Activated T-cell treated with anti-CD3 and anti-CD28 coated beads, Interleukin-2, amount 50 U/mL, for 72 hours (primary cell): ENCODE measurements at regions not wholly inside any gene's neighbourhood (a gene's known extent, or its start where the extent isn't known, plus 50 kb on each side); places are given as distances from the start of the nearest gene placed in this dataset.
A peak's percentile ranks its signal among the peaks of the same experiment; 100 is the strongest.
"Not testable (repeated sequence)": the region's sequence is repeated elsewhere in the genome, so short reads cannot be mapped to it uniquely, and the experiment has no call there.

Experiments used
- ATAC-seq, 2 donors: fragments of 150-1000 bp; cut with Tn5 transposase; replicated peaks in 1 of 2; 2 replicates each; pipeline ENCODE4 v1.10.0; 2021; ENCODE audit warnings: moderate library complexity in 2 of 2, mild to moderate bottlenecking in 1 of 2
- DNase-seq, 2 donors: peaks; one replicate each; pipeline ENCODE4 v3.0.0; 2021 to 2022; ENCODE audit warnings: mixed read lengths in 1 of 2
- H3K27ac Mint-ChIP-seq: one replicate; pipeline ENCODE4 v1.8.0; 2022; ENCODE audit warnings: mild to moderate bottlenecking, moderate library complexity, mixed read lengths
- H3K27me3 Mint-ChIP-seq: one replicate; pipeline ENCODE4 v1.8.0; 2022; ENCODE audit warnings: low read depth, mixed read lengths
- H3K36me3 Mint-ChIP-seq, 2 donors: one replicate each; pipeline ENCODE4 v1.8.0; 2022; ENCODE audit warnings: mixed read lengths in 2 of 2, mild to moderate bottlenecking in 1 of 2; ENCODE audit not compliant: insufficient read depth in 2 of 2
- H3K4me1 Mint-ChIP-seq: one replicate; pipeline ENCODE4 v1.8.0; 2022; ENCODE audit warnings: low read depth, mixed read lengths
- H3K4me3 Mint-ChIP-seq, 2 donors: one replicate each; pipeline ENCODE4 v1.8.0; 2022; ENCODE audit warnings: mild to moderate bottlenecking in 2 of 2, mixed read lengths in 2 of 2, moderate library complexity in 2 of 2
- H3K9me3 Mint-ChIP-seq, 2 donors: one replicate each; pipeline ENCODE4 v1.8.0; 2022; ENCODE audit warnings: mixed read lengths in 2 of 2

DNA sequence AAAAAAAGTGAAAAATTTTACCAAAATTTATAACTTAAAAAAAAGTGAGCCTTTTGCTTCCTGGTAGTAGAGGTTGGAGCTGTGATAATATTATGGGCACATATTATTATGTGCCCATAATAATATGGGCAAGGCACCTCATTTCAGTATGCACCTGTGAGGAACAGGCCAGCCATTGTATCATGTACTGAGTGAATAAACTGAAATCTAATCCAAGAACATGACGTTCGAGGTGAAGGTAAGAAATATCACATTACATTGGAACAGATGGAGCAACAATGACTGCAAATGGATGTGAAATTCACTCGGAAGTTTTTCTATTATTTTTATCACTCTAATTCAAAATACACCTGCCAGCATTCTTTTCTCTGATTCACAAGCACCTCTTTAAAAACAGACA is 216.0 kb downstream of the KLF6 start:
- Mint-ChIP-seq H3K36me3 (peaks cover 2 to 5% of the 10 kb centered on the region in 2 donors), H3K27me3 (no peaks in the 10 kb centered on the region), H3K27ac (no peak overlapping the region), H3K4me1 (peaks cover 5% of the 10 kb centered on the region), H3K4me3 (no peak overlapping the region), H3K9me3 (no peaks in the 10 kb centered on the region)
- DNase-seq (no peak), ATAC-seq (no peak)

DNA sequence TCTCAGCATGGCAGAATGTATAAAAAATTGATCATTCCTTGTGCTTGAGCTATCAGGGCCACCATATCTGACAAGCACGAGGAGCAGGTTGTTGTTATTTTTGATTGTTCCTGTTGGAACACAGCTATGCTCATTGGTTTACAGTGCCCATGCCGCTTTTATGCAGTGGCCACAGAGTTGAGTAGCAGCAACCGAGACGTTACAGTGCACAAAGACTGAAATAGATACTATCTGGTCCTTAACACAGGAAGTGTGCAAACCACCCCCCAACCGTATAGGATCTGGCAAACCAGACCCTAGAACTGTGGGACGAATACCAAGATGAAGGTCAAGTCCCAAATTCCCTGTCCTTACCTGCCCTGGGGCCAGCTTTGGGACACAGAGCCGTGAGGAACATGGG is 216.6 kb downstream of the KLF6 start:
- DNase-seq (no peak), ATAC-seq (no peak)
- no peaks in the 10 kb centered on the region for H3K27me3 Mint-ChIP-seq
- H3K36me3 Mint-ChIP-seq = peaks cover 2 to 5% of the 10 kb centered on the region in 2 donors
- no peak overlapping the region for H3K4me3 Mint-ChIP-seq
- no peak overlapping the region for H3K27ac Mint-ChIP-seq
- no peaks in the 10 kb centered on the region for H3K9me3 Mint-ChIP-seq
- H3K4me1 Mint-ChIP-seq = peaks cover 10% of the 10 kb centered on the region

DNA sequence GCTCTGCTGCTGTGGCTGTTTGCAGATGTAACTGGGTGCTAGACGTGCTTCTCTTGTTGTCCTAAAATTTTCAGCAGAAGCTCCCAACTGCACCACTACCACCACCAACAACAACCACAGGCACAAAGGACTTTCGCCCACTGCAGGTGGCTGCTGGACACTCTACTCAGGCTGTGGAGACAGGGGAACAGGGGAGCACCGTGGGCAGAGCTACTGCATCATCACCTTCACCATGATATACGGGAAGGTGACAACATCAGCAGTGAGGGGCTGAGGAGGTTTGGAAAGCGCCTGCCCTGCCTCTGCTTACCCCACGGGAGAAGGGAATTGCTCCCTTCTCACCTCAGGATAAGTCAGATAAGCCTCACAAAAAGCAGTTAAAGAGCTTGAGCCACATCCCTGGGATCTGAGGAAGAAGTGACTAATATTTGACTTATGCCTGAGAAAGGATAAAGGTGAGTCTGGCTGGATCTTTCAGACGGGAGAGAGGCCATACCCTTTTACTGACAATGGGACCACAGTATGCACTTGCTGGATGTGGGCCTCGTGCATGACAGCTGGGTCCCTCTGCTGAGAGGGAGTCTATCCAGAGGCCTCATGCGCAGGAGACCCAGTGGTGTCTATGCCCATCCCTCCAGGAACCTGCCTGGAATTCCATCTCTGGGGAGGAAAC is 217.6 kb downstream of the KLF6 start:
- Mint-ChIP-seq H3K4me1 (peaks cover 15% of the 10 kb centered on the region), H3K27ac (no peak overlapping the region), H3K4me3 (no peak overlapping the region), H3K27me3 (no peaks in the 10 kb centered on the region), H3K36me3 (peaks cover 2 to 5% of the 10 kb centered on the region in 2 donors), H3K9me3 (no peaks in the 10 kb centered on the region)
- DNase-seq (no peak), ATAC-seq (no peak)

DNA sequence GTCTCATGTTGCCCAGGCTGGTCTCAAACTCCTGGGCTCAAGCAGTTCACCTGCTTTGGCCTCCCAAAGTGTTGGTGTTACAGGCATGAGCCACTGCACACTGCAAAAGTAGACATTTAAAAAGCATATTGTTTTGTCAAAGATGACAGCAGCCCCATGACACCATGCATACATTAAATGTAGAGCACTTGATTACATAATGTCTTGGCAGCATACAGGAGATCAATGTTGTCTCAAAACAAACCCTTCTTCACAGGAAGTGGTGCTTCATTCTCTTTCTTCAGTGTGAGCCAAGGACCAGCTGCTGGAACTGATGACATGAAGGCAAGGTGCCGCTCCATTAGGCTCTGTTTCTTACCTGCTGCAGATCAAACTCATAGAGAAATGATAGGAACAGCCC is 218.4 kb downstream of the KLF6 start:
- Mint-ChIP-seq H3K27me3 (no peaks in the 10 kb centered on the region), H3K36me3 (peaks cover 2 to 5% of the 10 kb centered on the region in 2 donors), H3K4me3 (no peak overlapping the region), H3K27ac (no peak overlapping the region), H3K4me1 (peaks cover 15% of the 10 kb centered on the region), H3K9me3 (no peaks in the 10 kb centered on the region)
- ATAC-seq (peak in 1 of 2 donors; percentile 16), DNase-seq (no peak)

DNA sequence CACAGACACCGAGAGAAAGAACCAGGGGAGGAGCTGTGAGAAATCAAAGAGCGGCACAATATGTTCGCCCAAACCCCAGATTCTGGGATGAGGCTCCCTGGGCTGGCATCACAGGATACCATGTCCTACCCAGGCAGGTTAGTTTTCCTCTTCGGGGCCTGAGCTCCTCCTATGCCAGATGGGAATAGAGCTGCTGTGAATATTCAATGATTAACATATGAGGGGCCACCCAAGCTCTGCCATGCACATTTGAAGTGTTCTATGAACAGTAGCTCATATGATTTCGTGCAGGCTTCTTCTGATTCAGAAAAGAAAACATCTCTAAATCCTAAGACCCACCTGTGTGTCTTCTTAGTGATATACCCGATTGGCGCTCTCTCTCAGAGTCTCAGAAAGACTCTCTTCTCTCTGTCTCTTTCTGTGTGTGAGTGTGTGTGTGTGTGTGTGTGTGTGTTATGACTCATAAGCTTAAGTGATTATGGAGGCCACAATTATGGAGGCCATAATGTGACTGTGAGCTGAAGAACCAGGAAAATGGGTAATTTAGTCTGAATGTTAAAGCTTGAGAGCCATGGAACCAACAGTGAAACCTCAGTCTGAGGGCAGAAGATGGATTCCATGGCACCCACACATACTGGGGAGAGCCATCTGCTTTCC is 220.5 kb downstream of the KLF6 start:
- Mint-ChIP-seq H3K27me3 (no peaks in the 10 kb centered on the region), H3K27ac (peak overlapping the region; percentile 38), H3K4me3 (no peak overlapping the region), H3K4me1 (peaks cover 15% of the 10 kb centered on the region), H3K9me3 (no peaks in the 10 kb centered on the region), H3K36me3 (peaks cover 2 to 5% of the 10 kb centered on the region in 2 donors)
- DNase-seq = no peak
- no peak for ATAC-seq

DNA sequence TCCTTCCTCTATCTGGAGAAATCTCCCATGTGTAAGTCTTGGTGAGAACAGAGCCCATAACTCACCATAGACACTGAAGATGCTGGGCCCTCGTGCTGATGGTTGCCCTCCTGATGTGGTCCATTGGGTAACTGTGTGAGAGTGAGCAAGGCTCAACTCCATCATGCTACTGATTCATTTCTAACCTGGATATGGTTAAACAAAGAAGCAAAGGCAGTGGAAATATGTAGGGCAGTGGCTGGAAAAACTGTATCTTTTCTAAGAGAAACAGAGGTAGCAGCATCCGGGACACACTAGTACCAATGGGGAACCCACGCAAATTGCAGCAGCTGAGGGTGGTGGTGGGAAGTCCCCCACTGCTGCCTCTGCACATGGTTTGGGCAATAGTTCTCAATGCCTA is 221.7 kb downstream of the KLF6 start:
- Mint-ChIP-seq H3K27ac (peak overlapping the region; percentile 38), H3K4me3 (no peak overlapping the region), H3K27me3 (peaks cover 4% of the 10 kb centered on the region), H3K4me1 (peaks cover 15% of the 10 kb centered on the region), H3K36me3 (peaks cover 2 to 5% of the 10 kb centered on the region in 2 donors), H3K9me3 (no peaks in the 10 kb centered on the region)
- ATAC-seq (peak; percentile 91 to 95), DNase-seq (peak; percentile 47 to 59)

DNA sequence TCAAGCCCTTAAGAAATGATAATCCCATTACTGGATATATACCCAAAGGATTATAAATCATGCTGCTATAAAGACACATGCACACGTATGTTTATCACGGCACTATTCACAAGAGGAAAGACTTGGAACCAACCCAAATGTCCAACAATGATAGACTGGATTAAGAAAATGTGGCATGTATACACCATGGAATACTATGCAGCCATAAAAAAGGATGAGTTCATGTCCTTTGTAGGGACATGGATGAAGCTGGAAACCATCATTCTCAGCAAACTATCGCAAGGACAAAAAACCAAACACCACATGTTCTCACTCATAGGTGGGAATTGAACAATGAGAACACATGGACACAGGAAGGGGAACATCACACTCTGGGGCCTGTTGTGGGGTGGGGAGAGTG is 224.4 kb downstream of the KLF6 start:
- DNase-seq, H3K9me3 Mint-ChIP-seq, ATAC-seq, H3K4me3 Mint-ChIP-seq, H3K27ac Mint-ChIP-seq, H3K36me3 Mint-ChIP-seq: not testable (repeated sequence)
- peaks cover 12% of the 10 kb centered on the region for H3K27me3 Mint-ChIP-seq
- H3K4me1 Mint-ChIP-seq = peaks cover 15% of the 10 kb centered on the region

DNA sequence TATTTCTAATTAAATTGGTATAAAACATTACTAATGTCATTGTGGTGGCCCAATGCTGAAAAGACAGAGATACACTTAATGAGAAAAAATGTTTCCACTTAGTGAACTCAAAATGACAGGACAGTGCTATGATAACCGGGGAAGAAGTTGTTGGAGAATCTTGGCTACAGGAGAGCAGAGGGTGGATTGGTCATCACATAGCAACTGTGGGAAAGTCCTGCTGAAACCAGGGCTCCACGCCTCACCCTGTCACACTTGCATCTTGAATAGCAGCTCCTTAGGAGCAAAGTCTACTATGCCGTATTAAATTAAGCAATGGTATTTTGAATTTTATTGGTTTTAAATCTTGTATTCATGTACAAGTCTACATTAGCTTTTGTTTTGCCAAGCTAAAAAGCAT is 225.5 kb downstream of the KLF6 start:
- Mint-ChIP-seq H3K9me3 (no peaks in the 10 kb centered on the region), H3K36me3 (no peaks in the 10 kb centered on the region), H3K27ac (no peak overlapping the region), H3K4me3 (no peak overlapping the region), H3K27me3 (peaks cover 22% of the 10 kb centered on the region), H3K4me1 (peaks cover 23% of the 10 kb centered on the region)
- ATAC-seq = no peak
- no peak for DNase-seq

DNA sequence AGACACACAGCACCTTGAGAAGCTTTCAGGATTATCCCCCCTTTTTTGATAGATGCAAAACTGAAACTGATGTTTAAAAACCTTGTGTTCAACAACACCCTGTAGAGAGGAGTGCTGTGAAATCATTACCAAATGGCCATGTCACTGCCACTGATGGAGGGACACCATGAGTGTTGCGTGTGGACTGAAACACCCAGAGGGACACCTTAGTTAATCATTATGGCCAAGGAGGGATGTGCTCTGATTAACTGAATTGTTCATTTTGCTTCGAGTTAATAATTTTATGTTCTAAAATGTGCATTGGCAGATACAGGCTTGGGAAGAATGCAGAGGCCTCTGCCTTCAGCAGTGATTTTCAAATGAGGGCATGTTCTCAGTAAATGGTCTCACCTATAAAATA is 226.0 kb downstream of the KLF6 start:
- Mint-ChIP-seq H3K4me1 (peaks cover 24% of the 10 kb centered on the region), H3K36me3 (no peaks in the 10 kb centered on the region), H3K4me3 (no peak overlapping the region), H3K9me3 (no peaks in the 10 kb centered on the region), H3K27ac (no peak overlapping the region), H3K27me3 (peaks cover 25% of the 10 kb centered on the region)
- ATAC-seq (no peak), DNase-seq (no peak)

DNA sequence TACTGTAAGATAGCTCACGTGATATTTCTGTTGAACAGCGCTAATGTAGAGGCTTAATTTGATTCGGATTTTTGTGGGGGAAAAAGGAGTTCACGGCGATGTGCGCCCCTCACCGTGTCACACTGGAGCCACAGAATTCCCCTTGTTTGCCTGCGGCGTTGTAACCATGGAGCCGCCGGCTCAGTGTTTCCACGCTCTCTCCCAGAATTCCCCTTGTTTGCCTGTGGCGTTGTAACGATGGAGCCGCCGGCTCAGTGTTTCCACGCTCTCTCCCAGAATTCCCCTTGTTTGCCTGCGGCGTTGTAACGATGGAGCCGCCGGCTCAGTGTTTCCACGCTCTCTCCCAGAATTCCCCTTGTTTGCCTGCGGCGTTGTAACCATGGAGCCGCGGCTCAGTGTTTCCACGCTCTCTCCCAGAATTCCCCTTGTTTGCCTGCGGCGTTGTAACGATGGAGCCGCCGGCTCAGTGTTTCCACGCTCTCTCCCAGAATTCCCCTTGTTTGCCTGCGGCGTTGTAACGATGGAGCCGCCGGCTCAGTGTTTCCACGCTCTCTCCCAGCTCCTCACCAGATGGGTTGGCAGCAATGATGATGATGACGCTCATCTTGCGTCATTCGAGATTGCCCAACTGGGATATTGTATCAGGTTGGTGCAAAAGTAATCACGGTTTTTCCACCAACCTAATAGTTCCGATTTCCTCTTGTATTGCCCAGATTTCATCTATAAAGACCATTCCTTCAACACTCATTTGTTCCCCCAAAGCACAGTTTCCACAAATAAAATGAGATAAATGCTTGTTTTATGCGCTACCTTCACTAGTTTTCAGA is 228.6 kb downstream of the KLF6 start:
- H3K27me3 Mint-ChIP-seq = peaks cover 25% of the 10 kb centered on the region
- not testable (repeated sequence) for H3K27ac Mint-ChIP-seq, H3K9me3 Mint-ChIP-seq, ATAC-seq, H3K36me3 Mint-ChIP-seq, DNase-seq
- H3K4me1 Mint-ChIP-seq = peaks cover 13% of the 10 kb centered on the region
- peak overlapping the region; percentile 72 to 73 for H3K4me3 Mint-ChIP-seq

DNA sequence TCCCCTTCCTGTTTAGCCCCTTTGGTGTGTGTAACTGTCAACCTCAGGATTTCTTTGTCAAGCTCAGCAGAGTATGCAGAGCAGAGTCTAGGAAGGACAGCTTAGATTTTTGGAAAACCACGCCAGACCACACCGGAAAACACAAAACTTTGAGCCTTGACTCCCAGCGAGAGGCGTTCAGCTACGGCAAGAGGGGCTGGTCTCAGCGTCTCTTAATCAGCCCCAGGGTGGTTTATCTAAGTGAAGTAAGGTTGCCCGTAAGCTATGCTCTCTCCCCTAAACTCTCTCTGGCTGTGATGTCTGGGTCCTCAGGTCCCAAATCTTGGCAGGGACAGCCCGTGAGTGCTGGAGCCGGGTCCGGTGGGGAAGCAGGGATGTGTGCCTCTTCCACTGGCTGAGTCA is 230.9 kb downstream of the KLF6 start:
- no peak for ATAC-seq
- no peak for DNase-seq
- Mint-ChIP-seq H3K36me3 (no peaks in the 10 kb centered on the region), H3K4me1 (peaks cover 13% of the 10 kb centered on the region), H3K9me3 (no peaks in the 10 kb centered on the region), H3K27ac (peak overlapping the region; percentile 8), H3K27me3 (peaks cover 28% of the 10 kb centered on the region), H3K4me3 (peak overlapping the region; percentile 52 to 75)

DNA sequence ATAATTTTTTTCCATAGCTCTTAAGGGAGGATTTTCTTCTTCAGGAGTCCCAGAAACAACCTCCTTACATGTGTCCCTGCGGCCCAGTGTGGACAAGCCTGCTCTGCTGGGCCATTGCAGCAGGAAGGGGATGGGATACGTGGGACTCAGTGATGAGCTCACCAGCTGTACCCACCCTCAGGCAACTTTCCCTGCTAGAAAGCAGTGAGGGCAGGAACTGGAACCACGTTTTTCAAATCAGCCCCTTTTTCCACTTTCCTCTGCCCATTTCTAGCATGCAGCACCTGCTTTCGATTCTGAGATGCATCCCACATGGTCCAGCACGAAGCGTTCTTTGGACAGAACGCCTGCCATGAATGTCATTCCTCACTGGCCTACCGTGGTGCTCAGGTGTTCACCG is 232.7 kb downstream of the KLF6 start:
- peaks cover 13% of the 10 kb centered on the region for H3K4me1 Mint-ChIP-seq
- H3K27ac Mint-ChIP-seq = no peak overlapping the region
- peaks cover 33% of the 10 kb centered on the region for H3K27me3 Mint-ChIP-seq
- H3K36me3 Mint-ChIP-seq = no peaks in the 10 kb centered on the region
- ATAC-seq (no peak), DNase-seq (no peak)
- H3K9me3 Mint-ChIP-seq = no peaks in the 10 kb centered on the region
- H3K4me3 Mint-ChIP-seq = no peak overlapping the region

DNA sequence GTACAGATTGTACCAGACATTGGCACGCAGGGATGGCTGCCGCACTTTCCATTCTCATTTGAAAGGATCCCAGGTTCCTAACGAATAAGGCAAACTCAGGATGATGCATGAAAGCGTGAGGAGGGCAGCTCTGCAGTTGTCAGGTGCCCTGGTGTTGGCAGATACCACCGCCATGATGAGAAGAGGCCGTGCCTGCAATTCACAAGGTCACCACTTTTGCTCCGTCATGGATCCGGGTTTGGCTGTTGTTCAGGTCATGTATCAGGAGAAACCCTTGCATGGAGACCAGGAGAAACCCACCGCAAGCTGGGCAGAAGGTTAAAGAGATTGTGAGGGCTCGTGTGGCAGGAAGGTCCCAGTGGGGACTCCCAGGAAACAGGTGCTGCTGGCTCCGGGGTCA is 233.2 kb downstream of the KLF6 start:
- peaks cover 32% of the 10 kb centered on the region for H3K27me3 Mint-ChIP-seq
- no peaks in the 10 kb centered on the region for H3K36me3 Mint-ChIP-seq
- H3K4me1 Mint-ChIP-seq = peaks cover 13% of the 10 kb centered on the region
- H3K9me3 Mint-ChIP-seq = no peaks in the 10 kb centered on the region
- ATAC-seq = no peak
- H3K27ac Mint-ChIP-seq = no peak overlapping the region
- no peak for DNase-seq
- H3K4me3 Mint-ChIP-seq = no peak overlapping the region
